ENCODE measurements at regions not wholly inside any gene's neighbourhood (a gene's known extent, or its start where the extent isn't known, plus 50 kb on each side); places are given as distances from the start of the nearest gene placed in this dataset.

DNA sequence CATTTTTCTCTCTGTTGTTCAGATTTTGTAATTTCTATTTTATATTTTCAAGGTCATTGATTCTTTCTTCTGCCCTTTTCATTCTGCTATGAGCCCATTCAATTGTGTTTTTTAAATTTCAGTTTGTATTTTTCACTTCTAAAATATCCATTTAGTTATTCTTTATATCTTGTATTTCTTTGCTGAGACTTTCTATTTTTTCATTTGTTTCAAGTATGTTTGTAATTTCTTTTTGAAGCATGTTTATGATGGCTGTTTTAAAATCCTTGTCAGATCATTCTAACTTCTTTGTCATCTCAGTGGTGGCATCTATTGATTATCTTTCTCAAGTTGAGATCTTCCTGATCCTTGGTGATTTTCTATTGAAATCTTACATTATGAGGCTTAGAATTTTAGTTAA is 157.2 kb upstream of the USP9X start:
- H3K27me3 Mint-ChIP-seq (ENCODE audit: low read depth), result no peaks in the 10 kb centered on the region
- H3K27ac ChIP-seq (ENCODE audit: insufficient read length, low read depth, low read length), result no peak overlapping the region
- peaks cover 22 to 48% (median 24%) of the 10 kb centered on the region in 3 experiments for H3K36me3 Mint-ChIP-seq (ENCODE audit: insufficient read depth in 1 of 3, low read depth in 3 of 3)
- H3K4me3 Mint-ChIP-seq, result no peak overlapping the region
- no peak overlapping the region for H3K4ac ChIP-seq (ENCODE audit: low read depth, low read length)
- no peaks in the 10 kb centered on the region for H3K27me3 ChIP-seq (ENCODE audit: insufficient read depth, low read length)
- H3K27ac Mint-ChIP-seq, result no peak overlapping the region
- H2BK5ac ChIP-seq (ENCODE audit: insufficient read length, low read length), result no peak overlapping the region
- no peak overlapping the region for H3K23ac ChIP-seq (ENCODE audit: insufficient read length, low read depth, low read length)
- H2BK15ac ChIP-seq (ENCODE audit: low read depth, low read length), result no peak overlapping the region
- H3K14ac ChIP-seq (ENCODE audit: insufficient read depth, low read length), result no peak overlapping the region
- no peak overlapping the region for H4K5ac ChIP-seq (ENCODE audit: insufficient read length, low read depth, low read length)
- H2AK5ac ChIP-seq (ENCODE audit: insufficient read length, low read length), result no peak overlapping the region
- no peaks in the 10 kb centered on the region for H3K79me1 ChIP-seq (ENCODE audit: insufficient read depth, low read depth, low read length, poor library complexity, severe bottlenecking)
- H4K20me1 ChIP-seq (ENCODE audit: control insufficient read depth, insufficient read depth, insufficient read length), result no peaks in the 10 kb centered on the region
- H3K79me2 ChIP-seq (ENCODE audit: insufficient read depth, low read length), result no peaks in the 10 kb centered on the region
- no peak overlapping the region for H3K18ac ChIP-seq (ENCODE audit: insufficient read length, low read depth, low read length)
- no peak overlapping the region for H2AFZ ChIP-seq (ENCODE audit: low read length)
- no peak overlapping the region for H4K8ac ChIP-seq (replicated peaks; ENCODE audit: insufficient read length, low read depth, low read length)
- no peak overlapping the region for H4K91ac ChIP-seq (ENCODE audit: insufficient read length, low read depth, low read length)
- peaks cover 78 to 83% of the 10 kb centered on the region in 2 experiments for H3K9me3 Mint-ChIP-seq
- H3T11ph ChIP-seq (ENCODE audit: low read length), result no peak overlapping the region
- no peak overlapping the region for H3K9ac ChIP-seq (ENCODE audit: extremely low read depth, insufficient read length, low read length)
- no peaks in the 10 kb centered on the region for H3K23me2 ChIP-seq (ENCODE audit: insufficient read length, low read depth, low read length, poor library complexity, severe bottlenecking)
- TF ChIP-seq, protein P1, sequence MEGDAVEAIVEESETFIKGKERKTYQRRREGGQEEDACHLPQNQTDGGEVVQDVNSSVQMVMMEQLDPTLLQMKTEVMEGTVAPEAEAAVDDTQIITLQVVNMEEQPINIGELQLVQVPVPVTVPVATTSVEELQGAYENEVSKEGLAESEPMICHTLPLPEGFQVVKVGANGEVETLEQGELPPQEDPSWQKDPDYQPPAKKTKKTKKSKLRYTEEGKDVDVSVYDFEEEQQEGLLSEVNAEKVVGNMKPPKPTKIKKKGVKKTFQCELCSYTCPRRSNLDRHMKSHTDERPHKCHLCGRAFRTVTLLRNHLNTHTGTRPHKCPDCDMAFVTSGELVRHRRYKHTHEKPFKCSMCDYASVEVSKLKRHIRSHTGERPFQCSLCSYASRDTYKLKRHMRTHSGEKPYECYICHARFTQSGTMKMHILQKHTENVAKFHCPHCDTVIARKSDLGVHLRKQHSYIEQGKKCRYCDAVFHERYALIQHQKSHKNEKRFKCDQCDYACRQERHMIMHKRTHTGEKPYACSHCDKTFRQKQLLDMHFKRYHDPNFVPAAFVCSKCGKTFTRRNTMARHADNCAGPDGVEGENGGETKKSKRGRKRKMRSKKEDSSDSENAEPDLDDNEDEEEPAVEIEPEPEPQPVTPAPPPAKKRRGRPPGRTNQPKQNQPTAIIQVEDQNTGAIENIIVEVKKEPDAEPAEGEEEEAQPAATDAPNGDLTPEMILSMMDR (conservative IDR thresholded peaks at IDR 0.05), result no peak
- no peak overlapping the region for H3K56ac ChIP-seq (ENCODE audit: insufficient read length, low read depth, low read length)
- no peaks in the 10 kb centered on the region for H3K9me3 ChIP-seq (ENCODE audit: control insufficient read depth, low read depth, low read length)
- H2BK120ac ChIP-seq (ENCODE audit: low read depth, low read length, poor library complexity, severe bottlenecking), result no peak overlapping the region
- no peak overlapping the region for H2BK12ac ChIP-seq (ENCODE audit: insufficient read length, low read depth, low read length)
- H2BK20ac ChIP-seq (ENCODE audit: low read depth, low read length, poor library complexity, severe bottlenecking), result no peak overlapping the region
- H3K4me2 ChIP-seq (ENCODE audit: insufficient read depth, insufficient read length, low read length), result no peak overlapping the region
- no peak for DNase-seq
- no peaks in the 10 kb centered on the region for H3K4me1 ChIP-seq (ENCODE audit: insufficient read depth, low read length)
- peaks cover under 1% of the 10 kb centered on the region in 2 experiments for H3K4me1 Mint-ChIP-seq
